ENCODE measurements at regions not wholly inside any gene's neighbourhood (a gene's known extent, or its start where the extent isn't known, plus 50 kb on each side); places are given as distances from the start of the nearest gene placed in this dataset.

DNA sequence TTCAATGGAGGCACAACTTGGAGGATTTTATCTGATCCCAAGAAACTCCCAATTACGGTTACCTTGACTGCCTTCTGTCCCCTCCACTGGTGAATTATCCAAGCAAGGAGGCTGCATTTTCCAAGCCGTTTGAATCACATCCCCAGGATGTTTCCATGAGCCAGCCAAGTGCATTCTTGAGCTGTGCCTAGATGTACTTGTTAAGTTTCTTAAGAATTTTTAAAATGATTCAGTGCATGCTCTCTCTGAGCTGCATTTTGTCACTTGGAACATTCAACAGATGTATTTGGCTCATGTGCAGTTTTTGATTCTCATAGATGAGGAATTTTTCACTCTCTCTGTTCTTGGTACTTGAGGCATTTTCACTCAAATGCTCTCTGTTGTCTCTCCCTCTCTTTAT is 202.6 kb upstream of the MYOCD start:
- Histone ChIP-seq H3K27me3 (no peaks in the 10 kb centered on the region), H3K9me3 (no peaks in the 10 kb centered on the region), H3K4me1 (peaks cover 0 to 3% (median 0%) of the 10 kb centered on the region in 4 donors), H3K27ac (peak overlapping the region in 2 of 5 donors; percentile 14 to 32), H3K4me3 (no peak overlapping the region), H3K36me3 (no peaks in the 10 kb centered on the region)
- 58 to 80% (median 68%) methylated on average over 2 of the region's 2 CpGs for WGBS, 5 donors
- intact Hi-C loops (cut with DNase I; ENCODE audit: low total_unique reads): no loop called here
- TF ChIP-seq POLR2AphosphoS5 (IDR thresholded peaks at IDR 0.05): peak in 1 of 3 donors; percentile 67
- TF ChIP-seq EP300 (IDR thresholded peaks at IDR 0.05): no peak
- peak in 1 of 2 donors; percentile 31 for DNase-seq

DNA sequence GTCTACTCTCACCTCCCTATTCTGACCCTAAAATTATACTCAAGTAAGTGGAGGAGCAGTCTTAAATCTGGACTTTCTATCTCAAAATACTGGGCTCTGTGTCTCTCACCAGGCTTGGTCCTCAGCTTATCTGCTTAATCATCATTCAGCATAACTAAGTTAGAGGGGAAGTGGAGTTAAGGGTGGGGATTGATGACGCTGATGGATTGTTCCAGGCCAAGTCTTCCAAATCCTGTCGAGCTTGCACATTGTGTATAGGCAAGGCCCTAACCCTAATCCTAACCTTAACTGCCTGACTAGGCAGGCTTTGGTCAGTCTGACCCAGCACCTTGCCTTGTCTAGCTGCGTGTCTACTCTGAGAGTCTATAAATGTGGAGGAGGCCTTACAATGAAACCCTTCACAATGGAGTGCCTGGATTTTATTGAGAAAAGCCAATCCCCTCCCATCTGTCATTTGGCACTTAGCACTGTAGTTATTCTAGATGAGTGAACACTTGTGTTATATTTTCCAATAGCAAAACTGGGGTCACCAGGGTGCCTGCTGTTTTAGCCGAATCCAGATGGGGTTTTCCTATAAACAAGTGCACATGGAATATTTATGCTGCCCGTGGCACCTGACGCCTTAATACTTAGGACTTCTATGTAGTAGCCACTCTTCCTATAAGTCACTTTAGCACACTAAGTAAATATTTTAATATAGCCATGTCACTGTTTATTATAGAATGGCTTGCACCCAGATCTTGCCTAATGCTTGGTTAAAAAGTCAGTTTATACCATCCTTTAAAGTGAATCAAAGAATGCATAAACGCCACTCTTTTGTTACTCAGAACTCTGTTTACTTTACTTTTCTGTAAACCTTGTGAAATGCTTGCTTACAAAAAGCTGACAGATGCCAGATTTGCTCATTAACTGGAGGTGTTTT is 193.2 kb upstream of the MYOCD start:
- peaks cover 0 to 19% (median 5%) of the 10 kb centered on the region in 4 donors for H3K4me1 ChIP-seq
- WGBS, 5 donors: 44 to 64% (median 58%) methylated on average over 6 to 7 of the region's 7 CpGs
- H3K9me3 ChIP-seq: no peaks in the 10 kb centered on the region
- no peaks in the 10 kb centered on the region for H3K27me3 ChIP-seq
- H3K4me3 ChIP-seq: no peak overlapping the region
- DNase-seq: peak in 1 of 2 donors; percentile 58
- peak overlapping the region in 3 of 5 donors; percentile 8 to 25 (median 9) for H3K27ac ChIP-seq
- TF ChIP-seq POLR2AphosphoS5 (IDR thresholded peaks at IDR 0.05) (peak in 1 of 3 donors; percentile 22), EP300 (IDR thresholded peaks at IDR 0.05) (no peak)
- TF ChIP-seq, protein P1, sequence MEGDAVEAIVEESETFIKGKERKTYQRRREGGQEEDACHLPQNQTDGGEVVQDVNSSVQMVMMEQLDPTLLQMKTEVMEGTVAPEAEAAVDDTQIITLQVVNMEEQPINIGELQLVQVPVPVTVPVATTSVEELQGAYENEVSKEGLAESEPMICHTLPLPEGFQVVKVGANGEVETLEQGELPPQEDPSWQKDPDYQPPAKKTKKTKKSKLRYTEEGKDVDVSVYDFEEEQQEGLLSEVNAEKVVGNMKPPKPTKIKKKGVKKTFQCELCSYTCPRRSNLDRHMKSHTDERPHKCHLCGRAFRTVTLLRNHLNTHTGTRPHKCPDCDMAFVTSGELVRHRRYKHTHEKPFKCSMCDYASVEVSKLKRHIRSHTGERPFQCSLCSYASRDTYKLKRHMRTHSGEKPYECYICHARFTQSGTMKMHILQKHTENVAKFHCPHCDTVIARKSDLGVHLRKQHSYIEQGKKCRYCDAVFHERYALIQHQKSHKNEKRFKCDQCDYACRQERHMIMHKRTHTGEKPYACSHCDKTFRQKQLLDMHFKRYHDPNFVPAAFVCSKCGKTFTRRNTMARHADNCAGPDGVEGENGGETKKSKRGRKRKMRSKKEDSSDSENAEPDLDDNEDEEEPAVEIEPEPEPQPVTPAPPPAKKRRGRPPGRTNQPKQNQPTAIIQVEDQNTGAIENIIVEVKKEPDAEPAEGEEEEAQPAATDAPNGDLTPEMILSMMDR (IDR thresholded peaks at IDR 0.05): no peak
- no peaks in the 10 kb centered on the region for H3K36me3 ChIP-seq
- intact Hi-C loops (cut with DNase I; ENCODE audit: low total_unique reads): no loop called here

DNA sequence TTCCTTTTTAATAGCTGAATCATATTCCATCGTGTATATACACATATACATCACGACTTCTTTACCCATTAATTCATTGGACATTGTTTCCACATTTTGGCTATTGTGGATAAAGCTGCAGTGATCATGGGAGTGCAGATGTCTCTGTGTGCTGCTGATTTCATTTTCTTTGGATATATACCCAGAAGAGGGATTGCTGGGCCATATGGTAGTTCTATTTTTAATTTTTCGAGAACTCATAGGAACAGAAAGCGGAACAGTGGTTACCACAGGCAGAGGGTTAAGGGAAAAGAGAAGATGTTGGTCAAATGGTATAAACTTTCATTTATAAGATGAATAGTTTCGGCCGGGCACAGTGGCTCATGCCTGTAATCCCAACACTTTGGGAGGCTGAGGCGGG is 187.4 kb upstream of the MYOCD start:
- H3K27ac ChIP-seq: no peak overlapping the region
- intact Hi-C loops (cut with DNase I; ENCODE audit: low total_unique reads): no loop called here
- WGBS, 5 donors: 88 to 97% (median 92%) methylated on average over 7 of the region's 7 CpGs
- no peaks in the 10 kb centered on the region for H3K36me3 ChIP-seq
- TF ChIP-seq, protein P1 (IDR thresholded peaks at IDR 0.05): no peak
- TF ChIP-seq EP300 (IDR thresholded peaks at IDR 0.05) (no peak), POLR2A (IDR thresholded peaks at IDR 0.05) (no peak)
- no peak for DNase-seq
- H3K4me3 ChIP-seq: no peak overlapping the region
- no peaks in the 10 kb centered on the region for H3K4me1 ChIP-seq
- no peaks in the 10 kb centered on the region for H3K9me3 ChIP-seq
- H3K27me3 ChIP-seq: no peaks in the 10 kb centered on the region

DNA sequence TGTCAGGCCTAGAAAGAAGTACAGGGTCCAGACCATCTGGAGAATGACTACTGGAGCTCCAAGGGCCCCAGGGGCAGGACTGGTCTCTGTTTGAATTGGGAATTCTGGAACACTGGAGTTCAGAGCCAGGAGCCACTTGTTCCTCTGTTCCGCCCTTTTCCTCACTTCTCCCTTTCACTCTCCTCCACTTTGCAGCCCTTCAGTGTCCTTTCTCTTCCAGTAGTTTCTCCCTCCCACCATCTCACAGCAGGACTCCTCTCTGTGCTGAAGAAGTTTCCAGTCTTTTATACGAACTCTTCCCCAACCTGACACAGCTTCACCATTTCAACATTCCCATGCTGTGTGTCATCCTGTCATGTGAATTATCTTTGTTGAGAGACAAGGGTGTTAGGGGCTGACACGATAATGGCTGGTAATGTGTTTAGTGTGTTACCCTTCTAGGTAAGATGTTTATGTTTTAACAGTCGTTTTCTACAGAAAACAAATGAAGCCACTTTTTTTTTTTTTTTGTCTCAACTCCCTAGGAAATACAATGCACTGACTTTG is 180.3 kb upstream of the MYOCD start:
- no peak overlapping the region for H3K4me3 ChIP-seq
- no peak for TF ChIP-seq POLR2A (IDR thresholded peaks at IDR 0.05)
- TF ChIP-seq, protein P1 (IDR thresholded peaks at IDR 0.05): no peak
- TF ChIP-seq POLR2AphosphoS5 (IDR thresholded peaks at IDR 0.05): no peak
- TF ChIP-seq EP300 (IDR thresholded peaks at IDR 0.05): no peak
- 60 to 82% (median 78%) methylated on average over 4 of the region's 4 CpGs for WGBS, 5 donors
- no peaks in the 10 kb centered on the region for H3K4me1 ChIP-seq
- no peak overlapping the region for H3K27ac ChIP-seq
- no peak for DNase-seq
- no peaks in the 10 kb centered on the region for H3K27me3 ChIP-seq
- no peaks in the 10 kb centered on the region for H3K9me3 ChIP-seq
- H3K36me3 ChIP-seq: no peaks in the 10 kb centered on the region
- intact Hi-C loops (cut with DNase I; ENCODE audit: low total_unique reads): no loop called here
